NCI-H2227 (cell line): ENCODE measurements at regions not wholly inside any gene's neighbourhood (a gene's known extent, or its start where the extent isn't known, plus 50 kb on each side); places are given as distances from the start of the nearest gene placed in this dataset.
"Not testable (repeated sequence)": the region's sequence is repeated elsewhere in the genome, so short reads cannot be mapped to it uniquely, and the experiment has no call there.

Experiments used
- DNase-seq: peaks from one replicate; lab custom pipeline; 2025; ENCODE audit not compliant: unreplicated experiment; lab: John Stamatoyannopoulos, UW

GRCh38 chr5:54825005-54825404 is 160.4 kb downstream of the ESM1 start:
- DNase-seq = no peak

- DNase-seq = no peak
These were observed 162.4 kb downstream of the ESM1 start for GRCh38 chr5:54823006-54823405.

- no peak for DNase-seq
These were observed 163.1 kb downstream of the ESM1 start for GRCh38 chr5:54822324-54822687.

GRCh38 chr5:54821445-54822323 is 163.7 kb downstream of the ESM1 start:
- no peak for DNase-seq

DNA sequence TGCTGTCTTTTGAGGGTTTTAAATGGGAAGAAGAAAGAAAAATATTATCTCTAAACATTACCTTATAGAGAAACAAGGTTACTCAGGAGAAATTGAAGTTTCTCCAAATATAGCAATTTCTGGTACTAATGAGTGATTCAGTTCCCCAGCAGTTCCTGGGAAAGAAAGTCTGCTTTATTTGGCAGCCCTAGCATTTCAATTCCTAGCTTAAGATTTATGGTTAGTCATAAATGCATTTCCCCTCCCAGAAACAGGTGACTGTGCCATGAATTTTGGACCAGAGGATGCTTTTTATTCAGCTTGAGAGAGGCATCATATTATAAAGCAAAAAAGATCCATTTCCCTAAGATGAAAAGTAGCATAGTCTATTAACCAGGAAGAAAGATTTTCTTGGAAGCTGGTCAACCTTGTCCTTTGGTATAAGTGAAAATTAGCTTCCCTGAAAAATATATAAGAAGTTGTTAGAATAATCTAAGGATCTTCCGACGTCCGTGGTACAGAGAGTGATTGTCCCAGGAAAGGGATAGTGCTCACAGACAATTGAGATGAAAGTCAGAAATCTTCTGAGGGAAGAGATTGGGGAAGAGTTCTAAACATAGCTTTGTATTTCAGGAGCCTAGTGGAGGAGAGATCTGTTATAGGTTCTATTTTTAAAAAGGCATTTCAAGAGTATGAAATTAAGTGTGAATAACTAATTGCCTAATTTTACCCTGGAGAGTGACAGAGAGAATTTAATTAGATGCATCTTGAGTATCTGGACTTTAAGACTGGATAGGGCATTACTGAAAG is 164.9 kb downstream of the ESM1 start:
- no peak for DNase-seq

GRCh38 chr5:54807421-54807820 is 178.0 kb downstream of the ESM1 start:
- no peak for DNase-seq

- DNase-seq = no peak
These were observed 180.9 kb downstream of the ESM1 start for GRCh38 chr5:54804521-54804920.

GRCh38 chr5:54804086-54804485 is 181.3 kb downstream of the ESM1 start:
- DNase-seq = no peak

- DNase-seq = no peak
These were observed 181.9 kb downstream of the ESM1 start for GRCh38 chr5:54803471-54804011.

- no peak for DNase-seq
These were observed 185.7 kb downstream of the ESM1 start for GRCh38 chr5:54799645-54800044.

DNA sequence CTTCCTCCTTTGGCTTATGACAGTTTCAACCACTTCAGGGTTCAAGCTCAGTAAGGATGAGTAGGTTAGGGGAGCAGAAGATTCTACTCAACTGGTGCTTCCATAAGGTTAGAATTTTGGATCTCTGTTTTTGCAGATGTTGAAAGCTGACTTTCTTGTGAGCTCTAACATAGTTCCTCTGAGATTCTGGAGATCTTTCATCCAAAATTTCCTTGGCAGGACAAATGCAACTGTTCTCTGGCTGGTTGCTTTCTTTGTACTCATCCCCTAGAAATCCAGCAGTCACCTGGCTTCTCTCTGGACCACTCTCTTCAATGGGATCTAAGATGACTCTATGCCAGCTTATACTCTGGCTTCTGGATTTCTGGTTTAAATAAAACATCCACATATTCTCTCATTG is 189.6 kb downstream of the ESM1 start:
- no peak for DNase-seq

DNA sequence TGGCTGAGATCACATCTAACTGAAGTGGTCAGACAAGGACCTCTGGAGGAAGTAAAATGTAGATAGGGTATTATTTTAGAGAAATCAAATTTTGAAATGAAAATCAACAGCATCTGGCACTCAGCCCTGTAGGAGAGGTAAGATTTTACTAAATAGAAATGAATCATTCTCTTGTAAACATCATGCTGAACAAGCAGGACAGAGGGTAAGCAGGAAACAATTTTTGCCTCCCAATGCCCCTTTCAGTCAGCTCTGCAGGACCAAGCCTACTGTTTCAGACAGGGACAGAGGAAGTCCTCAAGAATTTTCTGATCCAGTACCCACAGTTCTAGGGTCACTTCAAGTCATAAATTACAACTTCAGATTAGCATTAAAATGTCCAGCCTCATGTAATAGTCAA is 190.1 kb downstream of the ESM1 start:
- no peak for DNase-seq

GRCh38 chr5:54794135-54794975 is 191.0 kb downstream of the ESM1 start:
- no peak for DNase-seq

DNA sequence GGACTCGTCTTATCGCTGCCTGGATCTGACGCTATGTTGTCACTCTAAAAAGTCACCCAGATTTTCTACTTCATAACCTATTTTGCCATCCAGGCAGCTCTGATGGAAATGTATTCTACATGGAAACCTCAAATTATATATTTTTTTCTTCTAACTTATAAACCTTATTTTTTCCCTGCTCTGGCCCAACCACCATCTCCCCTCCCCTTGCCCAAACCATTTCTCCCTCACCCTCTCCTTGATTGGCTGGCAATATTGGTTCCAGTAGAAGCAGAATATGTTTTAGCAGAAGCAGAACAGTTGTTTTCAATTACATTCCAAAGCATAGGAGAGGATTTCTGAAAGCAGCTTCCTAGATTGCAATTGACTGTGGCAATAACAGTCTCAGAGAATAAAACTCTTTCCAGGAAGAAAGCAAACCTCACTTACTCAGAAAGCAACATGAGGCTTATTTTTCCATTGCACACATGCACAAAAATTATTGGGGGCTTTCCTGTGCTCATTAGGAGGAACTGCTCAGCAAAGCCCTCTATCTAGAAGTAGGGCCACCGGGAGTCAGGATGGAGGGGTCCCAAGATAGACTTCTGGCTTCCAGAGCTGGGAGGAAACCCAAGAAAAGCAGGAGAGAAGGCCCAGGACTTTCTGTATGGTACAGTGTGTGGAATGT is 191.8 kb downstream of the ESM1 start:
- DNase-seq = no peak

- DNase-seq = no peak
These were observed 192.6 kb downstream of the ESM1 start for GRCh38 chr5:54792611-54793404.

DNA sequence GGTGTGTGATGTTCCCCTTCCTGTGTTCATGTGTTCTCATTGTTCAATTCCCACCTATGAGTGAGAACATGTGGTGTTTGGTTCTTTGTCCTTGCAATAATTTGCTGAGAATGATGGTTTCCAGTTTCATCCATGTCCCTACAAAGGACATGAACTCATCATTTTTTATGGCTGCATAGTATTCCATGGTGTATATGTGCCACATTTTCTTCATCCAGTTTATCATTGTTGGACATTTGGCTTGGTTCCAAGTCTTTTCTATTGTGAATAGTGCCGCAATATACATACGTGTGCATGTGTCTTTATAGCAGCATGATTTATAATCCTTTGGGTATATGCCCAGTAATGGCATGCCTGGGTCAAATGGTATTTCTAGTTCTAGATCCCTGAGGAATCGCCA is 197.5 kb downstream of the ESM1 start:
- not testable (repeated sequence) for DNase-seq

- no peak for DNase-seq
These were observed 199.4 kb downstream of the ESM1 start for GRCh38 chr5:54785729-54786591.

DNA sequence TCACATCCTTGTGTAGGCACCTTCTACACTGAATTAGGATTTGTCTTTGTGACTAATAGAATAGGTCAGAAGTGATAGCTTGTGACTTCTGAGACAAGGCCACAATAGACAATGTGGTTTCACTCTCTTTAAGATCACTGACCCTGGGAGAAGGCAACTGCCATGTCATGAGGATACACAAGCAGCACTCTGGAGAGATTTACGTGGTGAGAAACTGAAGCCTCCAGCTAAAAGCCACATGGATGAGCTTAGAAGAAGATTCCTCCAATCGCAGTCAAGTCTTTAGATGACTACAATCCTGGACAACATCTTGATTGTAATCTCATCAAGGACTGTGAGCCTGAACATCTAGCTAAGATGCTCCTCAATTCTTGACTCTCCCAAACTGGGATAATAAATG is 206.6 kb downstream of the ESM1 start:
- no peak for DNase-seq

DNA sequence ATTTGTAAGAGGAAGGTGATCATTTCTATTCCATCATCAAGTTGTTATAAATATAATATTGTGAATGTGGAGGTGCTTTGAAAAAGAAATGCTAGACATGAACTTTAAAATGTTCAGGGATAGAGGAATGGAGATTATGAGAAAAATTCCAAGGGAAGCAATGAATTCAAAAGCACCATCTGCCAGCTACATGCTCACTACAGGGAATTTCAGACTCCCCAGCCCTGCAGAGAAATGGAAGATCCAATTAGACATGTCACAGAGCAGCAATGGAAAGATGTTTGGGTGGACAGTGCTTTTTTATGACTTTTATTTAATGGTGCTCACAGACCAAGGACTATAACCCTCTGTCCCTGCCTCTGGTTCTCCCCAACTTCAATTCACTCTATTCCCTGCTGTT is 209.7 kb downstream of the ESM1 start:
- DNase-seq = no peak
